ENCODE measurements at regions not wholly inside any gene's neighbourhood (a gene's known extent, or its start where the extent isn't known, plus 50 kb on each side); places are given as distances from the start of the nearest gene placed in this dataset.

DNA sequence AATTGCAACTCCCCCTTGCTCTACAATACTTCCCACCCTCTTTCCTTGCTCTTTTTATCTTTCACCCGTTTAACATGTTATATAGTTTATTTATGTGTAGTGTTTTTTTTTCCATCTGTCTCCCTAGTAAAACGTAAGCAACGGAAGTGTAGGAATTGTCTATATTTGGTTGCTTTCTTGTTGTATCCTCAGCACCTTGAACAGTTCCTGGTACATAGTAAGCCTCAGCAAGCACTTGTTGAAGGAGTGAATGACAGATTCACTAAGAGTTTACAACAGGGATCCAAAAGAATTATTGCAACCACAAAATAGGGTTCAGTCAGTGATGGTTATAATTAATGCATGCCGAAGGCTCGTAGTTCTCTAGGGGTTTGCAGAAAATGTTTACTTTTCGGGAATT is 242.7 kb downstream of the SAMD5 start:
- no peak overlapping the region for H4K8ac ChIP-seq (ENCODE audit: low read depth, low read length)
- H3K27ac ChIP-seq (ENCODE audit: low read depth, low read length): no peak overlapping the region
- H2BK5ac ChIP-seq (ENCODE audit: low read length): no peak overlapping the region
- H3K79me2 ChIP-seq (ENCODE audit: control insufficient read depth, insufficient read depth, low read length): no peaks in the 10 kb centered on the region
- H2AK5ac ChIP-seq (ENCODE audit: low read length): no peak overlapping the region
- no peak overlapping the region for H3K4me2 ChIP-seq (ENCODE audit: low read length)
- H3K18ac ChIP-seq (ENCODE audit: low read length): no peak overlapping the region
- no peaks in the 10 kb centered on the region for H3K4me1 ChIP-seq (ENCODE audit: control insufficient read depth, low read depth, low read length)
- H2BK15ac ChIP-seq (replicated peaks; ENCODE audit: low read depth): no peak overlapping the region
- no peak for DNase-seq
- WGBS (ENCODE audit: extremely low coverage, insufficient coverage, low lambda C conversion rate): no CpG with 5 or more reads among the region's 6 CpGs
- no peak overlapping the region for H3K56ac ChIP-seq (ENCODE audit: low read length)
- H3K23ac ChIP-seq (ENCODE audit: low read length): no peak overlapping the region
- no peaks in the 10 kb centered on the region for H3K79me1 ChIP-seq (ENCODE audit: low read length)
- no peak overlapping the region for H3K4ac ChIP-seq (ENCODE audit: low read depth, low read length)
- no peak overlapping the region for H4K5ac ChIP-seq (ENCODE audit: low read length)
- no peaks in the 10 kb centered on the region for H3K27me3 ChIP-seq (ENCODE audit: insufficient read depth, low read length, poor library complexity)
- H3K9ac ChIP-seq (ENCODE audit: low read length): no peak overlapping the region
- H3K36me3 ChIP-seq (ENCODE audit: control insufficient read depth, insufficient read depth, low read length): no peaks in the 10 kb centered on the region
- H2BK120ac ChIP-seq (ENCODE audit: low read depth, low read length): no peak overlapping the region
- H3K4me3 ChIP-seq (ENCODE audit: low read length): no peak overlapping the region

DNA sequence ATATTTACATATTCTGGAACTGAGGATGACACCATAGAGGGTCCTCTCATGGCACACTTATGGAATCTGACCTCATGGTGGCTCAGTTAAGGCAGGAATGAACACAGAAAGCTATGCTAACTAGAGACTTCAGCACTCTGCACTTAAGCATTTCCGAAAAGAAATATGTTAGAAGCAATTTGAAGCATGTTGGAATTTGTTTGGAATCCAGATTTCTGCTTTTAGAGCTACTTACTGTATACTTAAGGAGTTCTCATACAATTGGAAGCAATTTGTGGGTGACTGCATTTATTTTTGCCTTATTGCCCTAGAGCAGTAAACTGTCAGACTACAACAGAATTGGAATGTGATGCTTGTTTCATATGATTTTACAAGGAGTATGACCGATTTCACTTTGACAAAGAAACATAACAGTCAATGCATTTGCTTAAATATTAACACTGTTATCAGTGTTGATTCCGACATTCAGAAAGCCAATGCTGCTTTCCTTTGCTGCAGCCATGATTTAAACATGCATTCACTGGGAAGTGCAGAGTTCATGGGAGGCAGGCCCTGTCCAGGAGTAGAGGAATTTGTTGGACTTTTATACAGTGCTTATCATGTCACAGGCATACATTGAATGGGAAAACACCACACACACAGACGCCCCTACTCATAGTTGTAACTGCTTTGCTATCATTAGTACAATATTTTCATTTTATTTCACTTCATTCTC is 244.4 kb downstream of the SAMD5 start:
- no peaks in the 10 kb centered on the region for H3K79me2 ChIP-seq (ENCODE audit: control insufficient read depth, insufficient read depth, low read length)
- no CpG with 5 or more reads among the region's 4 CpGs for whole genome bisulfite sequencing (ENCODE audit: extremely low coverage, insufficient coverage, low lambda C conversion rate)

DNA sequence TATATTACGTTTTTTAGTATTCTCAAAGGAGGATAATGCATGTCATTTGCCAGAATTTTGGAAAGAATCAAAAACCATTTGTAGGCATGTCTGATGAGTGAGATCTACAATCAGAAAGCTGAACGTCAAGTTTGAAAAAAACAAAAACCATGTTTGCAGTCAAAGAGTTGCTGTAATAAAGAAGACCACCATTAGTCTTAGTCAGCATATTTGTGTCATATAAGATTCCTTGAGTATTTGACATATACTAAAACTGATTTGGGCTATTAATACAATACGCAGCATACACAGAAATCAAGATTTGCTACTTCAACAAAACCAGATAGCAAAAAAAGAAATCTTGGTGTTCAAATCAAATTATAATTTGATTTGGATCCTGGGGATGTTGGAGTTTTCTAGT is 247.5 kb downstream of the SAMD5 start:
- Histone ChIP-seq H2AK5ac (ENCODE audit: low read length) (no peak overlapping the region), H3K18ac (ENCODE audit: low read length) (no peak overlapping the region), H2BK15ac (replicated peaks; ENCODE audit: low read depth) (no peak overlapping the region), H3K4ac (ENCODE audit: low read depth, low read length) (no peak overlapping the region), H3K4me1 (ENCODE audit: control insufficient read depth, low read depth, low read length) (no peaks in the 10 kb centered on the region), H3K36me3 (ENCODE audit: control insufficient read depth, insufficient read depth, low read length) (no peaks in the 10 kb centered on the region), H3K4me3 (ENCODE audit: low read length) (no peak overlapping the region), H3K79me1 (ENCODE audit: low read length) (no peaks in the 10 kb centered on the region), H3K27ac (ENCODE audit: low read depth, low read length) (no peak overlapping the region), H3K9ac (ENCODE audit: low read length) (no peak overlapping the region), H2BK5ac (ENCODE audit: low read length) (no peak overlapping the region), H3K4me2 (ENCODE audit: low read length) (no peak overlapping the region), H3K23ac (ENCODE audit: low read length) (no peak overlapping the region), H2BK120ac (ENCODE audit: low read depth, low read length) (no peak overlapping the region), H3K56ac (ENCODE audit: low read length) (no peak overlapping the region), H4K5ac (ENCODE audit: low read length) (no peak overlapping the region), H4K8ac (ENCODE audit: low read depth, low read length) (no peak overlapping the region), H3K79me2 (ENCODE audit: control insufficient read depth, insufficient read depth, low read length) (no peaks in the 10 kb centered on the region), H3K27me3 (ENCODE audit: insufficient read depth, low read length, poor library complexity) (no peaks in the 10 kb centered on the region)
- no peak for DNase-seq
- no CpG with 5 or more reads among the region's 3 CpGs for WGBS (ENCODE audit: extremely low coverage, insufficient coverage, low lambda C conversion rate)

More for the DNA sequence above, 244.4 kb downstream of the SAMD5 start:
- H3K4me3 ChIP-seq (ENCODE audit: low read length): no peak overlapping the region
- no peak overlapping the region for H2AK5ac ChIP-seq (ENCODE audit: low read length)
- no peak overlapping the region for H3K4me2 ChIP-seq (ENCODE audit: low read length)
- DNase-seq: no peak
- H3K27me3 ChIP-seq (ENCODE audit: insufficient read depth, low read length, poor library complexity): no peaks in the 10 kb centered on the region
- no peaks in the 10 kb centered on the region for H3K4me1 ChIP-seq (ENCODE audit: control insufficient read depth, low read depth, low read length)
- H3K23ac ChIP-seq (ENCODE audit: low read length): no peak overlapping the region
- H3K79me1 ChIP-seq (ENCODE audit: low read length): no peaks in the 10 kb centered on the region
- H3K36me3 ChIP-seq (ENCODE audit: control insufficient read depth, insufficient read depth, low read length): no peaks in the 10 kb centered on the region
- H2BK15ac ChIP-seq (replicated peaks; ENCODE audit: low read depth): no peak overlapping the region
- H3K56ac ChIP-seq (ENCODE audit: low read length): no peak overlapping the region
- no peak overlapping the region for H2BK5ac ChIP-seq (ENCODE audit: low read length)
- no peak overlapping the region for H3K4ac ChIP-seq (ENCODE audit: low read depth, low read length)
- no peak overlapping the region for H3K9ac ChIP-seq (ENCODE audit: low read length)
- H2BK120ac ChIP-seq (ENCODE audit: low read depth, low read length): no peak overlapping the region
- H4K8ac ChIP-seq (ENCODE audit: low read depth, low read length): no peak overlapping the region
- no peak overlapping the region for H3K18ac ChIP-seq (ENCODE audit: low read length)
- H4K5ac ChIP-seq (ENCODE audit: low read length): no peak overlapping the region
- H3K27ac ChIP-seq (ENCODE audit: low read depth, low read length): no peak overlapping the region

DNA sequence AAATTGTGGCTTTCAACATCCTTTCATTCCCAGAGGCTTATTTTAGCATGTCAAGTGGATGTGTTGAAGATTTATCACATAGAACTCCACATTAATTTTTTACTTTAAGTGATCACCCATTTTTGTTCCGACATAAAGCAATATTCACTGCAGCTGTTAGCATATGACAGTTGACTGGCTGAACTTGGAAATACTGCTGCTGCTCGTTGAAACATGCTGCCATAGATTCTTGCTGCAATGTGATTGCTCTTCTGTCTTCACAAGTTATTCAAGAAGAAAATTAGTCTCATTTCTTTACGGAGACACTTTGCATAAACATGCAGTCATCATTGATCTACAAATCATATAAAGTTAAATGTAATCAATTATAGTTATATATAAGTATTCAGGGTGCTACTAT is 248.4 kb downstream of the SAMD5 start:
- Histone ChIP-seq H2BK5ac (ENCODE audit: low read length) (no peak overlapping the region), H3K4me1 (ENCODE audit: control insufficient read depth, low read depth, low read length) (no peaks in the 10 kb centered on the region), H3K4me3 (ENCODE audit: low read length) (no peak overlapping the region), H3K27me3 (ENCODE audit: insufficient read depth, low read length, poor library complexity) (no peaks in the 10 kb centered on the region), H3K4ac (ENCODE audit: low read depth, low read length) (no peak overlapping the region), H3K79me2 (ENCODE audit: control insufficient read depth, insufficient read depth, low read length) (no peaks in the 10 kb centered on the region), H3K56ac (ENCODE audit: low read length) (no peak overlapping the region), H3K18ac (ENCODE audit: low read length) (no peak overlapping the region), H2BK15ac (replicated peaks; ENCODE audit: low read depth) (no peak overlapping the region), H3K4me2 (ENCODE audit: low read length) (no peak overlapping the region), H3K79me1 (ENCODE audit: low read length) (no peaks in the 10 kb centered on the region), H3K9ac (ENCODE audit: low read length) (no peak overlapping the region), H4K8ac (ENCODE audit: low read depth, low read length) (no peak overlapping the region), H4K5ac (ENCODE audit: low read length) (no peak overlapping the region), H2BK120ac (ENCODE audit: low read depth, low read length) (no peak overlapping the region), H3K36me3 (ENCODE audit: control insufficient read depth, insufficient read depth, low read length) (no peaks in the 10 kb centered on the region), H3K23ac (ENCODE audit: low read length) (no peak overlapping the region), H2AK5ac (ENCODE audit: low read length) (no peak overlapping the region), H3K27ac (ENCODE audit: low read depth, low read length) (no peak overlapping the region)
- DNase-seq: no peak
- WGBS (ENCODE audit: extremely low coverage, insufficient coverage, low lambda C conversion rate): no CpG with 5 or more reads among the region's 3 CpGs

GRCh38 chr6:147757291-147757690 is 248.8 kb downstream of the SAMD5 start:
- Histone ChIP-seq H2BK5ac (ENCODE audit: low read length) (no peak overlapping the region), H3K4me1 (ENCODE audit: control insufficient read depth, low read depth, low read length) (no peaks in the 10 kb centered on the region), H4K8ac (ENCODE audit: low read depth, low read length) (no peak overlapping the region), H2BK15ac (replicated peaks; ENCODE audit: low read depth) (no peak overlapping the region), H3K27ac (ENCODE audit: low read depth, low read length) (no peak overlapping the region), H3K27me3 (ENCODE audit: insufficient read depth, low read length, poor library complexity) (no peaks in the 10 kb centered on the region), H3K4ac (ENCODE audit: low read depth, low read length) (no peak overlapping the region), H3K56ac (ENCODE audit: low read length) (no peak overlapping the region), H4K5ac (ENCODE audit: low read length) (no peak overlapping the region), H3K4me2 (ENCODE audit: low read length) (no peak overlapping the region), H3K18ac (ENCODE audit: low read length) (no peak overlapping the region), H3K23ac (ENCODE audit: low read length) (no peak overlapping the region), H3K9ac (ENCODE audit: low read length) (no peak overlapping the region), H3K36me3 (ENCODE audit: control insufficient read depth, insufficient read depth, low read length) (no peaks in the 10 kb centered on the region), H2AK5ac (ENCODE audit: low read length) (no peak overlapping the region), H3K79me1 (ENCODE audit: low read length) (no peaks in the 10 kb centered on the region), H3K4me3 (ENCODE audit: low read length) (no peak overlapping the region), H3K79me2 (ENCODE audit: control insufficient read depth, insufficient read depth, low read length) (no peaks in the 10 kb centered on the region), H2BK120ac (ENCODE audit: low read depth, low read length) (no peak overlapping the region)
- DNase-seq: no peak

- no peak overlapping the region for H3K23ac ChIP-seq (ENCODE audit: low read length)
- DNase-seq: no peak
- no peak overlapping the region for H3K18ac ChIP-seq (ENCODE audit: low read length)
- H2AK5ac ChIP-seq (ENCODE audit: low read length): no peak overlapping the region
- H3K36me3 ChIP-seq (ENCODE audit: control insufficient read depth, insufficient read depth, low read length): no peaks in the 10 kb centered on the region
- H2BK15ac ChIP-seq (replicated peaks; ENCODE audit: low read depth): no peak overlapping the region
- no peak overlapping the region for H3K27ac ChIP-seq (ENCODE audit: low read depth, low read length)
- H3K4ac ChIP-seq (ENCODE audit: low read depth, low read length): no peak overlapping the region
- WGBS (ENCODE audit: extremely low coverage, insufficient coverage, low lambda C conversion rate): no CpG with 5 or more reads among the region's 2 CpGs
- no peaks in the 10 kb centered on the region for H3K79me1 ChIP-seq (ENCODE audit: low read length)
- no peaks in the 10 kb centered on the region for H3K27me3 ChIP-seq (ENCODE audit: insufficient read depth, low read length, poor library complexity)
- H3K56ac ChIP-seq (ENCODE audit: low read length): no peak overlapping the region
- H3K4me3 ChIP-seq (ENCODE audit: low read length): no peak overlapping the region
- H3K4me2 ChIP-seq (ENCODE audit: low read length): no peak overlapping the region
- H3K79me2 ChIP-seq (ENCODE audit: control insufficient read depth, insufficient read depth, low read length): no peaks in the 10 kb centered on the region
- no peak overlapping the region for H3K9ac ChIP-seq (ENCODE audit: low read length)
- no peak overlapping the region for H4K5ac ChIP-seq (ENCODE audit: low read length)
- H2BK5ac ChIP-seq (ENCODE audit: low read length): no peak overlapping the region
- no peak overlapping the region for H2BK120ac ChIP-seq (ENCODE audit: low read depth, low read length)
- no peaks in the 10 kb centered on the region for H3K4me1 ChIP-seq (ENCODE audit: control insufficient read depth, low read depth, low read length)
- H4K8ac ChIP-seq (ENCODE audit: low read depth, low read length): no peak overlapping the region
These were observed 249.8 kb downstream of the SAMD5 start for GRCh38 chr6:147758303-147758702.
